Vagina (tissue), 2 donors: ENCODE measurements at regions not wholly inside any gene's neighbourhood (a gene's known extent, or its start where the extent isn't known, plus 50 kb on each side); places are given as distances from the start of the nearest gene placed in this dataset.
A peak's percentile ranks its signal among the peaks of the same experiment; 100 is the strongest.

ENCODE experiments used
- DNase-seq, 2 donors: peaks; one replicate each; pipeline ENCODE4 v3.0.0-alpha.2; 2017; ENCODE audit errors: extremely low spot score in 2 of 2
- H3K27ac ChIP-seq: fragments of 200-600 bp; sonication (generic); one replicate; pipeline ENCODE4 v1.5.1; 2019
- H3K27me3 ChIP-seq: fragments of 200-600 bp; sonication (generic); one replicate; pipeline ENCODE4 v1.5.1; 2019
- H3K36me3 ChIP-seq, 2 donors: fragments of 200-600 bp; sonication (generic); one replicate each; pipeline ENCODE4 v1.5.1; 2017 to 2019
- H3K4me1 ChIP-seq: fragments of 200-600 bp; sonication (generic); one replicate; pipeline ENCODE4 v1.5.1; 2019
- H3K4me3 ChIP-seq, 2 donors: fragments of 200-600 bp; sonication (generic); 1 replicate in 1 of 2; 2 replicates in 1 of 2; pipeline ENCODE4 v1.5.1; 2016 to 2019
- H3K9me3 ChIP-seq: fragments of 200-600 bp; sonication (generic); one replicate; pipeline ENCODE4 v1.5.1; 2019
- POLR2A ChIP-seq, 2 donors: fragments of 450-650 bp; IDR thresholded peaks; one replicate each; pipeline ENCODE4 v1.6.1; 2017; ENCODE audit warnings: antibody characterized with exemption in 2 of 2, mild to moderate bottlenecking in 2 of 2, moderate library complexity in 2 of 2
- POLR2AphosphoS5 ChIP-seq, 2 donors: sonication (generic); formaldehyde crosslinking; IDR thresholded peaks; one replicate each; pipeline ENCODE4 v1.9.0; 2017; ENCODE audit warnings: antibody characterized with exemption in 2 of 2, mild to moderate bottlenecking in 2 of 2, low read depth in 1 of 2; ENCODE audit not compliant: insufficient read depth in 1 of 2
- intact Hi-C: fragments of 100-400 bp; cut with DNase I; formaldehyde crosslinking; loops from one replicate; pipeline ENCODE4 v1.15.1; 2023
- TF ChIP-seq, protein P1 (sequence below), 3 experiments: fragments of 450-650 bp in 2 of 3; fragments of 200-600 bp in 1 of 3; sonication (generic) in 1 of 3; IDR thresholded peaks; one replicate each; pipeline ENCODE4 v1.5.1; 2017 to 2019; ENCODE audit warnings: antibody characterized with exemption in 3 of 3, mild to moderate bottlenecking in 2 of 3, moderate library complexity in 2 of 3

DNA sequence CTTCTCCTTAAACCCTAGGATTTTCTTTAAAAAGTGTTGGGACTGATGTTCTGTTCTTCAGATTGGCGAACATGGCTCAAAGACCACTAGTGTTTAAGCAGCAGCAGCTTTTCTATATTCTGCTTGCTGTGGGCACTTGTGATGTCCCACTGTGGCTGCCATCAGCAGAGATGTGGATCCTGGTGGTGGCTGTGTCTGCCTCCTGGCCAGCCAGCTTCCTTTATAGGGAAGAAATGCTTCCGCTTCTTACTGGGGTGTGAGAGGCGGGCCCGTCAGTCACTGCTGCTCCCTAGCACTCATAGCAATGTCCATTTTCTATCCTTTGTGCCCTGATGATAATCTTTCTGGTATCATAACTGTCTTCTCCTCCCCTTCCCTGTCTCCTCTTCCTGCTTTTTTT, 66.7 kb upstream of the ESR1 start:
- Histone ChIP-seq H3K4me1 (no peaks in the 10 kb centered on the region), H3K9me3 (no peaks in the 10 kb centered on the region), H3K27me3 (no peaks in the 10 kb centered on the region), H3K36me3 (no peaks in the 10 kb centered on the region), H3K27ac (no peak overlapping the region), H3K4me3 (no peak overlapping the region)
- TF ChIP-seq POLR2A (IDR thresholded peaks at IDR 0.05) (no peak), POLR2AphosphoS5 (IDR thresholded peaks at IDR 0.05; ENCODE audit: insufficient read depth in 1 of 2, low read depth in 1 of 2) (no peak)
- TF ChIP-seq, protein P1, sequence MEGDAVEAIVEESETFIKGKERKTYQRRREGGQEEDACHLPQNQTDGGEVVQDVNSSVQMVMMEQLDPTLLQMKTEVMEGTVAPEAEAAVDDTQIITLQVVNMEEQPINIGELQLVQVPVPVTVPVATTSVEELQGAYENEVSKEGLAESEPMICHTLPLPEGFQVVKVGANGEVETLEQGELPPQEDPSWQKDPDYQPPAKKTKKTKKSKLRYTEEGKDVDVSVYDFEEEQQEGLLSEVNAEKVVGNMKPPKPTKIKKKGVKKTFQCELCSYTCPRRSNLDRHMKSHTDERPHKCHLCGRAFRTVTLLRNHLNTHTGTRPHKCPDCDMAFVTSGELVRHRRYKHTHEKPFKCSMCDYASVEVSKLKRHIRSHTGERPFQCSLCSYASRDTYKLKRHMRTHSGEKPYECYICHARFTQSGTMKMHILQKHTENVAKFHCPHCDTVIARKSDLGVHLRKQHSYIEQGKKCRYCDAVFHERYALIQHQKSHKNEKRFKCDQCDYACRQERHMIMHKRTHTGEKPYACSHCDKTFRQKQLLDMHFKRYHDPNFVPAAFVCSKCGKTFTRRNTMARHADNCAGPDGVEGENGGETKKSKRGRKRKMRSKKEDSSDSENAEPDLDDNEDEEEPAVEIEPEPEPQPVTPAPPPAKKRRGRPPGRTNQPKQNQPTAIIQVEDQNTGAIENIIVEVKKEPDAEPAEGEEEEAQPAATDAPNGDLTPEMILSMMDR (IDR thresholded peaks at IDR 0.05), result no peak
- no peak for DNase-seq
- intact Hi-C loops, result no loop called here

GRCh38 chr6:151747896-151748295, 59.6 kb upstream of the ESR1 start:
- Histone ChIP-seq H3K27me3 (no peaks in the 10 kb centered on the region), H3K4me1 (no peaks in the 10 kb centered on the region), H3K36me3 (no peaks in the 10 kb centered on the region), H3K4me3 (no peak overlapping the region), H3K9me3 (no peaks in the 10 kb centered on the region), H3K27ac (no peak overlapping the region)
- DNase-seq, result no peak
- intact Hi-C loops, result no loop called here
- no peak for TF ChIP-seq POLR2A (IDR thresholded peaks at IDR 0.05)
- TF ChIP-seq, protein P1 (IDR thresholded peaks at IDR 0.05), result no peak
- no peak for TF ChIP-seq POLR2AphosphoS5 (IDR thresholded peaks at IDR 0.05; ENCODE audit: insufficient read depth in 1 of 2, low read depth in 1 of 2)

DNA sequence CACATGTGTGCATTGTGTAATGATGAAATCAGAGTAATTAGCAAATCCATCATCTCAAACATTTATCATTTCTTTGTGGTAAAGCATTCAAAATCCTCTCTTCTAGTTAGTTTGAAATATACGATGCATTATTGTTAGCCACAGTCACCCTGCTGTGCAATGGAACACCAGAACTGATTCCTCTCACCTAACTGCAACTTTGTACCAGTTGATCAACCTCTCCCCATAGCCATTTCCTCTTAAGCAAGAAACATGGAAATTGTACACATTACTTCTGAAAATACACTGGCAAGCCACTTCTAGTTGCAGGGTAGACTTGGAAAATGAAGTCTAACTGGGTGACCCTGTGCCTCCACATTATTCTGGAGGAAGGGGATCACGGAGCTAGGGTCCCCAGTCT, 58.1 kb upstream of the ESR1 start:
- Histone ChIP-seq H3K36me3 (no peaks in the 10 kb centered on the region), H3K27ac (no peak overlapping the region), H3K4me3 (no peak overlapping the region), H3K4me1 (peaks cover 6% of the 10 kb centered on the region), H3K27me3 (no peaks in the 10 kb centered on the region), H3K9me3 (no peaks in the 10 kb centered on the region)
- no peak for DNase-seq
- TF ChIP-seq POLR2AphosphoS5 (IDR thresholded peaks at IDR 0.05; ENCODE audit: insufficient read depth in 1 of 2, low read depth in 1 of 2) (no peak), POLR2A (IDR thresholded peaks at IDR 0.05) (no peak)
- TF ChIP-seq, protein P1 (IDR thresholded peaks at IDR 0.05), result no peak
- intact Hi-C loops, result no loop called here

GRCh38 chr6:151753581-151753980, 53.9 kb upstream of the ESR1 start:
- H3K36me3 ChIP-seq, result no peaks in the 10 kb centered on the region
- peak overlapping the region; percentile 52 for H3K27ac ChIP-seq
- H3K4me3 ChIP-seq, result no peak overlapping the region
- intact Hi-C loops, result no loop called here
- DNase-seq, result no peak
- H3K4me1 ChIP-seq, result peaks cover 15% of the 10 kb centered on the region
- TF ChIP-seq, protein P1 (IDR thresholded peaks at IDR 0.05), result no peak
- TF ChIP-seq POLR2AphosphoS5 (IDR thresholded peaks at IDR 0.05; ENCODE audit: insufficient read depth in 1 of 2, low read depth in 1 of 2), result no peak
- no peak for TF ChIP-seq POLR2A (IDR thresholded peaks at IDR 0.05)
- no peaks in the 10 kb centered on the region for H3K27me3 ChIP-seq
- no peaks in the 10 kb centered on the region for H3K9me3 ChIP-seq

DNA sequence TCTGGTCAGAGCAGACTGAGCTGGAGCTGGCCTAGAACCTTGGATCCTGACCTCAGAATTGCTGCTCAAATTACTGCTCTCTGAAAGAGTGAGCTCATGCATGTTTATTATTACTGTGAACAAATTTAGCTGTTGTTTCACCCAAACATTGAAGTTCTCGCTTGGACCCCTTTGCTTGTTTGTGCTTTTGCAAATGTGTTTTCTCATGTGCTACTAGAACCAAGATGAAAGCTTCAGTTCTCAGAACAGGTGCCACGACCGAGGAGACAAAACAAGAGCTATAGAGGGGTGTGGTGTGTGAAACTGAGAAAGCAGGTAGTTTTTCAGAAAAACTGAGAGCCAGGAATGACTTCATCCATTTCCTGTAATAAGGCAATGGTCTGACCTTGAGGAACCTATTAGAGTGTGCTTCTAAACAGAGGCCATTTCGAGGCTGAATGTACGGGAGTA, 50.0 kb upstream of the ESR1 start:
- Histone ChIP-seq H3K27me3 (no peaks in the 10 kb centered on the region), H3K4me3 (no peak overlapping the region), H3K9me3 (no peaks in the 10 kb centered on the region), H3K36me3 (no peaks in the 10 kb centered on the region), H3K27ac (peak overlapping the region; percentile 79), H3K4me1 (peaks cover 15% of the 10 kb centered on the region)
- no peak for DNase-seq
- TF ChIP-seq POLR2A (IDR thresholded peaks at IDR 0.05) (no peak), POLR2AphosphoS5 (IDR thresholded peaks at IDR 0.05; ENCODE audit: insufficient read depth in 1 of 2, low read depth in 1 of 2) (no peak)
- TF ChIP-seq, protein P1 (IDR thresholded peaks at IDR 0.05), result no peak
- intact Hi-C loops, result no loop called here
